Epithelial cell of proximal tubule (primary cell): ENCODE measurements at regions not wholly inside any gene's neighbourhood (a gene's known extent, or its start where the extent isn't known, plus 50 kb on each side); places are given as distances from the start of the nearest gene placed in this dataset.

Experiments used
- DNase-seq: peaks from one replicate; pipeline ENCODE4 v3.0.0-alpha.2; 2011; ENCODE audit warnings: low read depth
- H3K4me3 ChIP-seq: 2 replicates; pipeline ENCODE4 v1.5.1; 2011; ENCODE audit warnings: low read depth, mild to moderate bottlenecking, low read length
- CTCF ChIP-seq: conservative IDR thresholded peaks from 2 replicates; pipeline ENCODE4 v1.5.1; 2012; ENCODE audit warnings: low read depth, mild to moderate bottlenecking, low read length

GRCh38 chr13:39202746-39203145 lies 164.5 kb downstream of the NHLRC3 start:
- H3K4me3 ChIP-seq, result no peak overlapping the region
- no peak for DNase-seq
- TF ChIP-seq CTCF, result no peak

DNA sequence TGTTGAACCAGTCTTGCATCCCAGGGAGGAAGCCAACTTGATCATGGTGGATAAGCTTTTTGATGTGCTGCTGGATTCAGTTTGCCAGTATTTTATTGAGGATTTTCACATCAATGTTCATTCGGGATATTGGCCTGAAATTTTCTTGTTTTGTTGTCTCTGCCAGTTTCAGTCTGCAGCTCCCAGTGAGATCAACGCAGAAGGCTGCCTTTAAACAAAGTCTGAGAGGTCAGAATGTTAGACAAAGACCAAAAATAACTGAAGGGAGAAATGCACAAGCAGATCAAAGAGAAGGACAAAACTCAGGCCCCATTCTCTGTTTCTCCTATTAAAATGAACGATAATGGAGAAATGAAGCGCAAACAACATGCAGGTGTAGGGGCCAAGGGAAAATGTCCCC lies 170.4 kb downstream of the NHLRC3 start:
- no peak overlapping the region for H3K4me3 ChIP-seq
- no peak for DNase-seq
- no peak for TF ChIP-seq CTCF

DNA sequence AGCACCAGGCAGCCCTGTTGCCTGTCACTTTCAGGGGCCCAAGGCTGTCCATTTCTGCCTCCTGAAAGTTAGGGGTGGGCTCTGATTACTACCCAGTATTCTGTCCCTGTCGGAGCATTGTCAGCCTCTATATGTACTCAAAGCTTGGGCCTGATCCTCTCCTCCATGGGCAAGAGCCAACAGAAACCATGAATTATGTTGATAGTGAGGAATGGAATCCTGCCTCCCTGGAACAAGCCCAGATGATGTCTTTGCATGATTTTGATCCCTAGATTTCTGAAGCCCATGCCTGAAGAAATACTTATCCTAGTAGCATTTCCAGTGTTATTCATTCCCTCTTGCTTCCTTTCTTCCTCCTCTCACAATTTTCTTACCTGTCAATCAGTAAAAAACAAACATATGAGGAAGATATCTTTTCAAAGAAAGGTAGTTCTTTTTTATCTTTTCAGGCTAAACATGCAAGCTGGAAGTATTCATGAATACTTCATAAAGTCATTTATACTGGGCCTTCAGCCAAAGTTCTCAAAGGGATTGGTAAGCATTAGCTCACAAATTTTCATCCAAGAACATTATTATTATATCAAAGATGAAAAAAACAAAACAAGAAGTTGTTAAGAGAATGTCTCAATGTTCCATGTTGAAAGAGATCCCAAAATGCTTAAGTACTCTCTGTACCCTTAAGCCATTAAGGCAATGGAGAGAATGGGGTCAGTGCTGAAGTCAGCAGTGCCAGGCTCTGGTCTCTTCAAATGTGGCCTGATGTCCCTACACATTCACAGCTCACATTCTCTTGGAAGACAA lies 171.7 kb downstream of the NHLRC3 start:
- TF ChIP-seq CTCF, result no peak
- no peak overlapping the region for H3K4me3 ChIP-seq
- no peak for DNase-seq

DNA sequence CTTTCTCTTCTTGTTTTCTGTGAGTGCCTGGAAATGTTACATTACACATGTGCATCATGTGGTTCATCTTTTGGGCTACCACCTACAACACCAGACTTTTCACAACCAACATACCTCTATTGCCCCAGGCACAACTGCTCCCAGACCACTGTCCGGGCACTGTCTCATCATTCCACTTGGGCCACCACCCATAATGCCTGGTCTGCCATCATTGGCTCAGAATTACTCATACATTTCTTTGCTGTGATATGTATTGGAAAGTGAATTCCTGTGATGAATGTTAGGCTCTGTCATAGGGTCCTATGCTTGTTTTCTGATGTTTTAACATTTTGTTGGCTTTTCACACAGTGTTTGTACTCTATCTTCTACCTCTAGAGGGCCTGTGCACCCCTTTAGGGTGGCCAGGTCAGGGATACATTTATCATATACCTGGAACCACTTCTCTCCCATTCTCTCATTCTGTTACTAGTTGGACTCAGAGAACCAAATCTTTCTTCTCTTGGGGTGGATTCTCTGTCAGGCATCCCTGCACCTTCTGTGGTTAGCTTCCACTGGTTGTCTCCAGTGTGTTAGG lies 172.8 kb downstream of the NHLRC3 start:
- H3K4me3 ChIP-seq, result no peak overlapping the region
- no peak for TF ChIP-seq CTCF
- no peak for DNase-seq

DNA sequence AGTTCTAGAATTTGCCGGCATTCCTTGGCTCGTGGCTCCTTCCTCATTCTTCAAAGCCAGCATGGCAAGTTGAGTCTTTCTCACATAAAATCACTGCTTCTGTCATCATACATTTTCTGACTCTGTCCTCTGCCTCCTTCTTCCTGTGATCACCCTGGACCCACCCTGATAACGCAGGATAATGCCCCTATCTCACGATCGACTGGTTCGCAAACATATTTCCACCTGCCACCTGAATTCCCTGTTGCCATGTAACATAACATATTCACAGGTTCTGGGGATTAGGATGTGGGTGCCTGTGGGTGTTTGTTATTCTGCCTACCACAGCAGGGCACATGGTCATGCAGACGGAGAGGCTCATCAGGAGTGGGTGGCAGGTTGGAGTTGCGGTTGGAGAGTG lies 177.7 kb downstream of the NHLRC3 start:
- no peak for TF ChIP-seq CTCF
- H3K4me3 ChIP-seq, result no peak overlapping the region
- no peak for DNase-seq

GRCh38 chr13:39217471-39217870 lies 179.2 kb downstream of the NHLRC3 start:
- H3K4me3 ChIP-seq, result no peak overlapping the region
- DNase-seq, result no peak
- no peak for TF ChIP-seq CTCF

GRCh38 chr13:39224671-39225240 lies 186.5 kb downstream of the NHLRC3 start:
- H3K4me3 ChIP-seq, result no peak overlapping the region
- no peak for TF ChIP-seq CTCF
- no peak for DNase-seq
